ENCODE measurements at regions not wholly inside any gene's neighbourhood (a gene's known extent, or its start where the extent isn't known, plus 50 kb on each side); places are given as distances from the start of the nearest gene placed in this dataset.

DNA sequence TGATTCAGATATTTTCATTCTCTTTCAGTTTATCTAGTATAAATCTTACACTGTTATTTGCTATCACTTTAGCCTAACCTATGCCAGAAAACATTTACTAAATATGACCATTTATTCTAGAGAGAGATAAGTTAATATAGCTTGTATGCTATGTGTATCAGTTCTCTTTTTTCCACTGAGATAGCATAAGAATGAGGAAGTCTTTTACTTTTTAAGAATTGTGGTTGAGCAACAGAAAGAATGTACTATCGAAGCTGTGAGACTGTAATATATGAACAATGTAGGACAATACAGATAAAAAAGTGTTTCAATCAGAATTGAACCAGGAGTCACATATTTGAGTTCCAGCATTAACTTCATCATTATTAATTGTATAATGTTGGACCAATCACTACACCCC lies 479.9 kb upstream of the PLXNA2 start:
- TF ChIP-seq, protein P1, sequence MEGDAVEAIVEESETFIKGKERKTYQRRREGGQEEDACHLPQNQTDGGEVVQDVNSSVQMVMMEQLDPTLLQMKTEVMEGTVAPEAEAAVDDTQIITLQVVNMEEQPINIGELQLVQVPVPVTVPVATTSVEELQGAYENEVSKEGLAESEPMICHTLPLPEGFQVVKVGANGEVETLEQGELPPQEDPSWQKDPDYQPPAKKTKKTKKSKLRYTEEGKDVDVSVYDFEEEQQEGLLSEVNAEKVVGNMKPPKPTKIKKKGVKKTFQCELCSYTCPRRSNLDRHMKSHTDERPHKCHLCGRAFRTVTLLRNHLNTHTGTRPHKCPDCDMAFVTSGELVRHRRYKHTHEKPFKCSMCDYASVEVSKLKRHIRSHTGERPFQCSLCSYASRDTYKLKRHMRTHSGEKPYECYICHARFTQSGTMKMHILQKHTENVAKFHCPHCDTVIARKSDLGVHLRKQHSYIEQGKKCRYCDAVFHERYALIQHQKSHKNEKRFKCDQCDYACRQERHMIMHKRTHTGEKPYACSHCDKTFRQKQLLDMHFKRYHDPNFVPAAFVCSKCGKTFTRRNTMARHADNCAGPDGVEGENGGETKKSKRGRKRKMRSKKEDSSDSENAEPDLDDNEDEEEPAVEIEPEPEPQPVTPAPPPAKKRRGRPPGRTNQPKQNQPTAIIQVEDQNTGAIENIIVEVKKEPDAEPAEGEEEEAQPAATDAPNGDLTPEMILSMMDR (tag by site-specific recombination; IDR thresholded peaks at IDR 0.05) = no peak
- TF ChIP-seq, protein P2, sequence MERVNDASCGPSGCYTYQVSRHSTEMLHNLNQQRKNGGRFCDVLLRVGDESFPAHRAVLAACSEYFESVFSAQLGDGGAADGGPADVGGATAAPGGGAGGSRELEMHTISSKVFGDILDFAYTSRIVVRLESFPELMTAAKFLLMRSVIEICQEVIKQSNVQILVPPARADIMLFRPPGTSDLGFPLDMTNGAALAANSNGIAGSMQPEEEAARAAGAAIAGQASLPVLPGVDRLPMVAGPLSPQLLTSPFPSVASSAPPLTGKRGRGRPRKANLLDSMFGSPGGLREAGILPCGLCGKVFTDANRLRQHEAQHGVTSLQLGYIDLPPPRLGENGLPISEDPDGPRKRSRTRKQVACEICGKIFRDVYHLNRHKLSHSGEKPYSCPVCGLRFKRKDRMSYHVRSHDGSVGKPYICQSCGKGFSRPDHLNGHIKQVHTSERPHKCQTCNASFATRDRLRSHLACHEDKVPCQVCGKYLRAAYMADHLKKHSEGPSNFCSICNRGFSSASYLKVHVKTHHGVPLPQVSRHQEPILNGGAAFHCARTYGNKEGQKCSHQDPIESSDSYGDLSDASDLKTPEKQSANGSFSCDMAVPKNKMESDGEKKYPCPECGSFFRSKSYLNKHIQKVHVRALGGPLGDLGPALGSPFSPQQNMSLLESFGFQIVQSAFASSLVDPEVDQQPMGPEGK (tag by site-specific recombination; IDR thresholded peaks at IDR 0.05) = no peak
